G401.6 (cell line): ENCODE measurements at regions not wholly inside any gene's neighbourhood (a gene's known extent, or its start where the extent isn't known, plus 50 kb on each side); places are given as distances from the start of the nearest gene placed in this dataset.
"Not testable (repeated sequence)": the region's sequence is repeated elsewhere in the genome, so short reads cannot be mapped to it uniquely, and the experiment has no call there.

Experiments used
- FAIRE-seq: peaks from 2 replicates; lab custom pipeline; 2012; peaks lifted over from hg19 to GRCh38; lab: Jason Lieb, UNC

- FAIRE-seq, result no peak
These were observed 1318.0 kb upstream of the TENM4 start for GRCh38 chr11:80758787-80759186.

- FAIRE-seq, result no peak
These were observed 1307.5 kb upstream of the TENM4 start for GRCh38 chr11:80748207-80748925.

- no peak for FAIRE-seq
These were observed 1305.5 kb upstream of the TENM4 start for GRCh38 chr11:80746300-80746699.

- no peak for FAIRE-seq
These were observed 1304.6 kb upstream of the TENM4 start for GRCh38 chr11:80745416-80745815.

- no peak for FAIRE-seq
These were observed 1293.0 kb upstream of the TENM4 start for GRCh38 chr11:80733790-80734189.

GRCh38 chr11:80733361-80733760, 1292.5 kb upstream of the TENM4 start:
- FAIRE-seq, result no peak

- FAIRE-seq, result no peak
These were observed 1286.5 kb upstream of the TENM4 start for GRCh38 chr11:80727315-80727714.

- FAIRE-seq, result no peak
These were observed 1285.4 kb upstream of the TENM4 start for GRCh38 chr11:80726236-80726635.

- FAIRE-seq, result no peak
These were observed 1283.5 kb upstream of the TENM4 start for GRCh38 chr11:80724366-80724765.

GRCh38 chr11:80722629-80723028, 1281.8 kb upstream of the TENM4 start:
- FAIRE-seq, result no peak

GRCh38 chr11:80720295-80720694, 1279.5 kb upstream of the TENM4 start:
- FAIRE-seq, result no peak

- no peak for FAIRE-seq
These were observed 1278.4 kb upstream of the TENM4 start for GRCh38 chr11:80719292-80719646.

- no peak for FAIRE-seq
These were observed 1277.9 kb upstream of the TENM4 start for GRCh38 chr11:80718611-80719291.

- no peak for FAIRE-seq
These were observed 1261.4 kb upstream of the TENM4 start for GRCh38 chr11:80702264-80702663.

GRCh38 chr11:80700386-80700785, 1259.6 kb upstream of the TENM4 start:
- FAIRE-seq, result no peak

GRCh38 chr11:80699406-80700177, 1258.8 kb upstream of the TENM4 start:
- FAIRE-seq, result not testable (repeated sequence)

GRCh38 chr11:80698637-80699036, 1257.8 kb upstream of the TENM4 start:
- FAIRE-seq, result no peak

- FAIRE-seq, result no peak
These were observed 1253.6 kb upstream of the TENM4 start for GRCh38 chr11:80694385-80694784.

GRCh38 chr11:80687941-80688340, 1247.1 kb upstream of the TENM4 start:
- no peak for FAIRE-seq

- FAIRE-seq, result no peak
These were observed 1246.1 kb upstream of the TENM4 start for GRCh38 chr11:80686889-80687288.

GRCh38 chr11:80673566-80673965, 1232.7 kb upstream of the TENM4 start:
- FAIRE-seq, result no peak

GRCh38 chr11:80669620-80670019, 1228.8 kb upstream of the TENM4 start:
- no peak for FAIRE-seq

- no peak for FAIRE-seq
These were observed 1227.2 kb upstream of the TENM4 start for GRCh38 chr11:80668039-80668438.
